Medulla oblongata (tissue), 1 donor: ENCODE measurements at regions not wholly inside any gene's neighbourhood (a gene's known extent, or its start where the extent isn't known, plus 50 kb on each side); places are given as distances from the start of the nearest gene placed in this dataset.

Experiments used
- DNase-seq: peaks from one replicate; pipeline ENCODE4 v3.0.0-alpha.2; 2015; ENCODE audit errors: extremely low spot score

DNA sequence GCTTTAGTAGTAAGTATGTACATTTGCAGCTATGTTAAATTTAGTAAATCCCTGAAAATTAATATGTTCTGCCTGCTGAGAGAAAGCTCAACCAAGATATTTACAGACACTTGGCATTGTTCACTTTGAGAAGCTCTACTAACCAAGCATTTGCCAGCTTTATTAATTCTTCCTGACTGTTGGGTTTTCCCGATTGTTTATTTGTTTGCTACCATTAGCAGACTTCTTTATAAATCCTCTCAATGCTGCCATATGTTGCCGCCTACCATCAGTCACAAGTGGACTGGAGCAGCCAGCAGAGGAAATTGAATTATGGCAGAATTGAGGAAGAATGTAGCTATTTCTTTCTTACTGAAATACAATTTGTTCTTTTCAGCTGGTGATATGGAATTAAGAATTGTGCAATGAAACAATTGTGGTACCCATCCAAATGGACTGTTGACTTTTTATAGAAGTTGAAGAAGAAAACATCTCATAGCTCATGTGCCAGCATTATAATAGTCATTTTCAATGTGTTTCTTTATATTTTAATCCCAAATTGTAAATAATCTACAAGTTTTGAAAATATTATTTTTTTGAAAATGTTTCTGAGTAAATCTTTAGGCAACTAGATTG lies 588.7 kb upstream of the CDH6 start:
- no peak for DNase-seq

DNA sequence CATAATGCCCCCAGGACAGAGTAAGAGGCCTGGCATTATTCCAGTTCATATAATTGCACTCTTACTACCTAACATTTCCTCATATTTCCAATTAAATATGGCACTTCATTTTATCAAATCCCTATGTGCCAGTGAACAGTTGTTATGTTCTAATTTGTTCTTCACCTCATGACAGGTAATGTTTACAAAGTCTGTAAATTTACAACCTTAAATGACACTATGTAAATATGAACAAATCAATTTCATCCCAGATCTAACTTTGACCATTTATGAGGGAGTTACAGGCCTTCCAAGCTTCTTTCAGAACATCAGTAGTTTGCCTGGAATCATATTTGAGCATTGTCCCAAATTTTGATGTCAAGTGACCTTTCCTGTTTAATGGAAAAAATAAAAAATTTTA lies 592.6 kb upstream of the CDH6 start:
- no peak for DNase-seq

GRCh38 chr5:30596495-30597064 lies 596.9 kb upstream of the CDH6 start:
- DNase-seq, result no peak

DNA sequence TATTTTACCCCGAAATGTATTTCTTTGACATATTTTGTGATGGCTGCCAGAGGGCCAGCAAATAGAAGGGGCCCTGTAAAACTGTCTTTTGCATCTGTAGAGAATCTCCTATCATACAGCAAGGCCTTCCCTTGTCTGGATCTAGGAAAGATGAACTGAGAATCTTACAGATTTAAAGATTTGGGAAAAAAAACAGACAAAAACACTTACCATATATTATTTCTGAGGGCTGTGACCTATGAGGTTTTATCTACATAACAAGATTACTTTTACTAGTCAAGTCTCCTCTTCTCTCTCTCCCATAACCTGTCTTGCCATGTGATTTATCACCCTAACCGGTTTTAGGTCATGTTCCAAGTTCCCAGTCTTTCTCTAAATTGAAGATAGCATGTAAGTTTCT lies 599.2 kb upstream of the CDH6 start:
- DNase-seq, result no peak

DNA sequence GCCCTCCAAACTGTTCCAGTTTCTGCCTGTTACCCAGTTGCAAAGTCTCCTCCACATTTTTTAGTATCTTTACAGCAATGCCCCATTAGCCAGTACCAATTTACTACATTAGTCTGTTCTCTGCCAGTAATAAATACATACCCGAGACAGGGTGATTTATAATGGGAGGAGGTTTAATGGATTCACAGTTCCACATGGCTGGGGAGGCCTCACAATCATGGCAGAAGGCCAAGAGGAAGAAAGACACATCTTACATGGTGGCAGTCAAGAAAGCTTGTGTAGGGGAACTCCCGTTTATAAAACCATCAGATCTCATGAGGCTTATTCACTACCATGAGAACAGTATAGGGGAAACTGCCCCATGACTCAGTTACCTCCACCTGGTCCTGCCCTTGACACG lies 600.7 kb upstream of the CDH6 start:
- DNase-seq, result no peak

- no peak for DNase-seq
These were observed 612.1 kb upstream of the CDH6 start for GRCh38 chr5:30581198-30581935.

GRCh38 chr5:30574761-30575160 lies 618.7 kb upstream of the CDH6 start:
- no peak for DNase-seq

GRCh38 chr5:30572279-30572678 lies 621.2 kb upstream of the CDH6 start:
- peak; percentile 5 for DNase-seq

GRCh38 chr5:30561771-30562170 lies 631.7 kb upstream of the CDH6 start:
- no peak for DNase-seq

GRCh38 chr5:30551618-30552017 lies 641.9 kb upstream of the CDH6 start:
- DNase-seq, result no peak

- no peak for DNase-seq
These were observed 644.7 kb upstream of the CDH6 start for GRCh38 chr5:30548580-30549305.

GRCh38 chr5:30540150-30540549 lies 653.3 kb upstream of the CDH6 start:
- no peak for DNase-seq

DNA sequence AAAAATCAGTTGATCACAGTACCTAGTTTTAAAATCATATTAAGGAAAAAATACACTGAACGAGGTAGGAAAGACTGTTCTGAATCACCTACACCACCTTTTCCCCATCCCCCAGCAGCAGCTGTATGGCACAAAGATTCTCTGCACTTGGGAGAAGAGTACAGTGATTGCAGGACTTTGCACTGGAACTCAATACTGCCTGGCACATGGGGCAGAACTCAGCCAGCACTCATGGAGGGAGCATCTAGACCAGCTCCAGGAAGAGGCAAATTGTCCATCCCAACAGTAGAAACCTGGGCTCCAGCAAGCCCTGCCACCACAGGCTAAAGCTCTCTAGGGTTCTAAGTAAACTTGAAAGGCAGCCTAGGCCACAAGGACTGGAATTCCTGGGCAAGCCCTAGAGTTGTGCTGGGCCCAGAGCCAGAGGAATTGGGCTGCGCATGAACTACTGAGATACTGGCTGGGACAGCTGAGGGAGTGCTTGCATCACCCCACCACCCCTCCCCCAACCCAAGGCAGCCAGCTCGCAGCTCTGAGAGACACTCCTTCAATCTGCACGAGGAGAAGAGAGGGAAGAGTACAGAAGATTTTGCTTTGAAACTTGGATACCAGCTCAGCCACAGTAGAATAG lies 654.4 kb upstream of the CDH6 start:
- DNase-seq, result peak; percentile 2

DNA sequence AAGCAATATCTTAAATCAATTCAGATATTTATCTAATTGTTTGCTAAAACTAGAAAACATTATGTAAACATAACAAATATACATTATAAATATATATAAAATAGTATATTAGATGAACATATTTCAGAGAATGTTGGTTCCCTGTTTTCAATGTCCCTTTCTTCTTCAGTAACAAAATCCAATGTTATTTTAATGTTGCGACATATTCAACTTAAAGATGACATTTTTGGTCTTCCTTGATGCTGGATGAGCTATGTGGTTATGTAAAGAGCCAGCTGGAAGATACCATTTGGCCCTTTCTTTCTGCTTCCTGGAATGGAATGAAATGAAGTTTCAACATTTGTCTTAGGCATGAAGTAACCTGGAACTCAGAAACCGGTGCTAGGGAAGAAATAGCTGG lies 668.1 kb upstream of the CDH6 start:
- no peak for DNase-seq

DNA sequence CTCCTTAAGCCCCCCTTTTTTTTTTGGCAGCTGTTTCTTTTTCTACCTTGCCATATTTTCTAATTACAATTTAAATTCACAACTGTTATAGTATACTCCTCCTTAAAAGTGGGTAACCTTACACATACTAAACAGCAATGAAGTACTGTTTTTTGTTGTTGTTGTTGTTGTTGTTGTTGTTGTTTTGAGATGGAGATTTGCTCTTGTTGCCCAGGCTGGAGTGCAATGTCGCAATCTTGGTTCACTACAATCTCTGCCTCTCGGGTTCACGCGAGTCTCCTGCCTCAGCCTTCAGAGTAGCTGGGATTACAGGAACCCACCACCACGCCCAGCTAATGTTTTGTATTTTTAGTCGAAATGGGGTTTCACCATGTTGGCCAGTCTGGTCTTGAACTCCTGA lies 669.1 kb upstream of the CDH6 start:
- DNase-seq, result no peak

DNA sequence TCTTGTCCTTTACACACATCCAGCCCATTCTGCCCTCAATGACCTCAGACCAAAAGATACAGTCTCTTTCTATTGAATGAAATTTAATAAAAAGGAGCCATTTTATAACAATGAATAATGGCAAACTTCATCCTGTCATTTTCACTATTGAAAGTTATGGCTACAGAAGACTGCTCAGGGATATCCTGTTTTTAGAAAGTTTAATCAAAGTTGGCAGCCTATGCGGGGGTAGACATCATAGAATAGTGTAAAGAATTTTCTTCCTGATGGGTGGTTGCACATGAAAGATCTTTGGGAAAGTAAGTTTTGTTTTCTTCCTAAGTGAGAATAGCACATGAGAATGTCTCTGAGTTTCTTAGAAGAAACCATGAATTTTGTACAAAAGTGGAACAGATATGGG lies 670.4 kb upstream of the CDH6 start:
- no peak for DNase-seq

GRCh38 chr5:30505014-30505886 lies 688.2 kb upstream of the CDH6 start:
- no peak for DNase-seq

DNA sequence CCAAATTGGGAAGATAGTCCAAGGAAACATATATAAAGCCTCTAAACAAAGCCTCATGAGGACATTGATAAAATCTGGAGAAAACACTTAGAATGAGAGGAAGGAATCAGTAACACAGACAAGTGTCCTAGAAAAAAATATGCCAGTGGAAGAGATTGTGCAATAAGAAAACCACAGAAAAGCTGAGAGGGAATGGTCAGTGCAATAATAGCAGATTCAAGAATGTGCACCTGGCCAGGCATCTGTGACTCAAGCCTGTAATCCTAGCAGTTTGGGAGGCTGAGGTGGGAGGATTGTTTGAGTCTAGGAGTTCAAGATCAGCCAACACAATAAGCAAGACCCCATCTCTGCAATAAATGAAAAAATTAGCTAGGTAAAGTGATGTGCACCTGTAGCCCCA lies 691.2 kb upstream of the CDH6 start:
- DNase-seq, result no peak

DNA sequence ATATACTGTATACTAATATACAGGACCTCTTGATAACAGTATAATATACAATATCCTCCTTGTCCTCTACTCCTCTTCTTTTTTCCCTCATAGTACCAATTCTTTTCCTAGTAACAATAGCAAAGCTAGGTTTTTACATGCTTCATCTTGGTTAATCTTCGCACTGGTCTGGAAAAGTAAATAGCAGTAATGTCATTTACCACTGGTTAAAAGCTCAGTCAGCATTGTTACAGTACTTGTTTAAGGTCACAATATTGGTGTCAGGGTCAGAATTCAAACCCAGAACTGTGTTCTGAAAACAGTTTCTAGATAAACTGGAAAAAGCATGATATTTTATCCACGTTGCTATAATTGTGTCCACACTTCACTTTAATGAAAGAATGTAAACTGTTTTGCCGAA lies 692.4 kb upstream of the CDH6 start:
- DNase-seq, result no peak

DNA sequence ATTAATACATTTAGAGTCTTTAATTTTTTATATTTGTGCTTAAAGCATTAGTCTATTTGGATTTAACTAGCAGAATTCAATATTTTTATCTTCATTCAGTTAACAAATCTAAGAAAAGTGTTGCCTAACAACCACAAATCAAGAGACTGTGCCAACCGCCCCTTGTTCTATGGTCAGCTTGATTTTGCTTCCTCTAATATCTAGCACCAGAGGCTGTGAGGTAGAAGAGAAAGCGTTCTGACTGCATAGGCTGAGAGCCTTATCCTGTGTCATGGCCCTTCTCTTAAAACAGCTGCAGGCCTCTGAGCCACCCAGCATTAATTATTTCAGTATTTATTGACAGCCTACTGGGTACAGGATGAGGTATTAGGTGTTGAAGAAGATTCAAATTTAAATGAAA lies 693.0 kb upstream of the CDH6 start:
- no peak for DNase-seq

DNA sequence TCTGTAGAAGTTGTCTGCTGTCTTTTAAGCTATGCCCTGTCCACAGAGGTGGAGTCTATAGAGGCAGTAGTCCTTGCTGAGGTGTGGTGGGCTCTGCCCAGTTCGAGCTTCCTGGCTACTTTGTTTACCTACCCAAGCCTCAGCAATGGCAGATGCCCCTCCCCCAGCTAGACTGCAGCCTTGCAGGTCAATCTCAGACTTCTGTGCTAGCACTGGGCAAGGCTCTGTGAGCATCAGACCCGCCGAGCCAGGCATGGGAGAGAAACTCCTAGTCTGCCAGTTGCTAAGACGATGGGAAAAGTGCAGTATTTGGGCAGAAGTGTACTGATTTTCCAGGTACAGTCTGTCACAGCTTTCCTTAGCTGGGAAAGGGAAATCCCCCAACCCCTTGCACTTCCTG lies 694.1 kb upstream of the CDH6 start:
- DNase-seq, result no peak
